Transverse colon (tissue), 4 donors: ENCODE measurements at regions not wholly inside any gene's neighbourhood (a gene's known extent, or its start where the extent isn't known, plus 50 kb on each side); places are given as distances from the start of the nearest gene placed in this dataset.

ENCODE experiments used
- CTCF ChIP-seq, 5 experiments: fragments of 200-600 bp in 3 of 5; fragments of 450-650 bp in 2 of 5; sonication (generic) in 3 of 5; IDR thresholded peaks; 1 replicate in 2 of 5; 2 replicates in 3 of 5; pipeline ENCODE4 v1.5.1; 2016 to 2017; ENCODE audit warnings: antibody characterized with exemption in 5 of 5, inconsistent platforms in 3 of 5, mild to moderate bottlenecking in 2 of 5, moderate library complexity in 1 of 5
- EP300 ChIP-seq: sonication (generic); formaldehyde crosslinking; IDR thresholded peaks from one replicate; pipeline ENCODE4 v1.6.1; 2017; ENCODE audit warnings: antibody characterized with exemption, low read depth
- POLR2A ChIP-seq: fragments of 450-650 bp; IDR thresholded peaks from one replicate; pipeline ENCODE4 v1.6.1; 2016; ENCODE audit warnings: antibody characterized with exemption, mild to moderate bottlenecking, moderate library complexity
- POLR2AphosphoS5 ChIP-seq, 3 donors: sonication (generic); formaldehyde crosslinking; IDR thresholded peaks; one replicate each; pipeline ENCODE4 v1.6.1; 2016; ENCODE audit warnings: antibody characterized with exemption in 3 of 3

- TF ChIP-seq CTCF (IDR thresholded peaks at IDR 0.05) (no peak), POLR2AphosphoS5 (IDR thresholded peaks at IDR 0.05) (no peak), EP300 (no peak), POLR2A (no peak)
Measured at GRCh38 chr7:126215785-126216184, 1037.0 kb downstream of the GRM8 start.
